HG02885 (cell line): ENCODE measurements at regions not wholly inside any gene's neighbourhood (a gene's known extent, or its start where the extent isn't known, plus 50 kb on each side); places are given as distances from the start of the nearest gene placed in this dataset.

Experiments
- ATAC-seq: cut with Tn5 transposase; IDR thresholded peaks from one replicate; pipeline ENCODE4 v1.9.1; 2021; ENCODE audit warnings: mild to moderate bottlenecking; ENCODE audit not compliant: unreplicated experiment, poor library complexity

GRCh38 chr2:172153156-172153555, 50.5 kb upstream of the DLX2 start:
- no peak for ATAC-seq

- ATAC-seq, result no peak
These were observed 51.1 kb upstream of the DLX2 start for GRCh38 chr2:172153757-172154156.

DNA sequence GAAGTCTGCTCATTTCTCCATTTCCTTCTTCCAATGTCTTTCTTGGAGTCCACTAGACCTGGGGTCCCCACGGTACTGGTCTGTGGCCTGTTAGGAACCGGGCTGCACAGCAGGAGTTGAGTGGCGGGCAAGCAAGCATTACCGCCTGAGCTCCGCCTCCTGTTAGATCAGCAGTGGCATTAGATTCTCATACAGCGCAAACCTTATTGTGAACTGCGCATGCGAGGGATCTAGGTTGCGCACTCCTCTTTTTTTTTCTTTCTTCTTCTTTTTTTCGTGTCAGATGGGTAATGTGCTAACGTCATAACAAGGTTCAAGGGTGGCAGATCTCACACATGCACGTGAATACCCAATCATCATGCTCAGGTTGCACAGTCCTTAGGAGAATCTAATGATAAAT, 53.1 kb upstream of the DLX2 start:
- no peak for ATAC-seq

GRCh38 chr2:172160839-172161238, 58.1 kb upstream of the DLX2 start:
- no peak for ATAC-seq

- ATAC-seq, result no peak
These were observed 59.6 kb upstream of the DLX2 start for GRCh38 chr2:172162225-172162733.

- ATAC-seq, result no peak
These were observed 60.1 kb upstream of the DLX2 start for GRCh38 chr2:172162739-172163336.

DNA sequence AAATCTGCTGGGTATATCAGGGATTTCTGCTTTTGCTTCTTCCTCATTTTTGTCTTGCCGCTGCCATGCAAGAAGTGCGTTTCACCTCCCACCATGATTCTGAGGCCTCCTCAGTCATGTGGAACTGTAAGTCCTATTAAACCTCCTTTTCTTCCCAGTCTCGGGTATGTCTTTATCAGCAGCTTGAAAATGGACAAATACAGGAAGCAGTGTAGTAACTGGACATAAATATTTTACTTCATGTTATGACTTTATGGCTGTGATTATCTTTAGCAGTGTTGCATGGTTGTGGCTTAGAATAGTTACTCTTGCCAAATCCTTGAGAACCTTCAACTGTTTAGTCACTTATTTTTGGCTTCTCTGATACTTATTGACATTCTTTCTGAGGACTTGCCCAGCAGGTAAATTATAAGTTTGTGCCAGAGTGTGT, 66.2 kb upstream of the DLX2 start:
- no peak for ATAC-seq

GRCh38 chr2:172169611-172170010, 66.9 kb upstream of the DLX2 start:
- no peak for ATAC-seq

GRCh38 chr2:172172513-172173173, 69.9 kb upstream of the DLX2 start:
- no peak for ATAC-seq

GRCh38 chr2:172173174-172173706, 70.5 kb upstream of the DLX2 start:
- ATAC-seq, result no peak

DNA sequence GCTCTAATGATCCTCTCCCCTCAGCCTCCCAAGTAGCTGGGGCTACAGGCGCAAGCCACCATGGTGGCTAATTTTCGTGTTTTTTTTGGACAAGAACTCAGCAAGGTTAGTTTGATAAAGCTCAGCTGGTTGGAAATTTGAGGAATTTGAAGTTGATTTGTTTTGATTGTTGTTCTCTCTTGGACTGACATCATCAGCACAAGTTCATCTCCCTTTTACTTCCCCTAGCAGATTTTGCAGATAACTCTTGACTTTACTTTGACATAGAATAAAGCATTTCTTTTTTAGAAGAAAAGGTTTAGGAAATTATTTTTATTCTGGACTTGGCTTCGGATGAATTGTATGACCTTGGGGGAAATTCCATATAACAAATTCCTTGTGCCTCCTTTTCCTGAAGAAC, 74.9 kb upstream of the DLX2 start:
- no peak for ATAC-seq

GRCh38 chr2:172177996-172178395, 75.3 kb upstream of the DLX2 start:
- ATAC-seq, result no peak

DNA sequence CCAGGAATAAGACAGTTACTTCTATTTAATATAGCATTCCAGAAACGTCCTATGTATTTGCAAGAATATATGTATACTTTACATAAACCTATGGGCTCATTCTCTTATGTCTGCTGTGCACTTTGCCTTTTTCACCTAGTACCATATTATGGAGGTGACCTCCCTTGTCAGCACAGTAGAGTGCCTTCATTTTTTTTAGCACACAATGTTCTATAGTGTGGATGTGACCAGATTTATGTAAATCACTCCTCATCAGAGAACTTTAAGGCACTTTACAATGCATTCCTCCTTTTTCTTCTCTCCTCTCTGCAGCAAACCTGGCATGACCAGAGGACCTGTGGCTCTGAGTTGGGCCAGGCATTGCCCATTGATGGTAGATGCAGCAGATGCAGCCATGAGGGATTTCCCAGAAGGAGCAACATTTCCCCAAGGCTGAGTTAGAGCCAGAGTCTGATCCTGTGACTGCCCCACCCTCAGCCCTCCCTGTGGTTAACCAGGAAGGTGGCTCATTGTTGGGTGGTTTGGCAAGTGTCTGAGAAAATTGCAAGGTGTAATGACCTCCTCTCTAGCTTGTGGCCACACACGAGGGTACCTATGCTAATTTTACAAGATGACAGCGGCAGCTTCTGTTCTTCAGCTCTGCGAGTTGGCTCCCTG, 76.5 kb upstream of the DLX2 start:
- no peak for ATAC-seq

DNA sequence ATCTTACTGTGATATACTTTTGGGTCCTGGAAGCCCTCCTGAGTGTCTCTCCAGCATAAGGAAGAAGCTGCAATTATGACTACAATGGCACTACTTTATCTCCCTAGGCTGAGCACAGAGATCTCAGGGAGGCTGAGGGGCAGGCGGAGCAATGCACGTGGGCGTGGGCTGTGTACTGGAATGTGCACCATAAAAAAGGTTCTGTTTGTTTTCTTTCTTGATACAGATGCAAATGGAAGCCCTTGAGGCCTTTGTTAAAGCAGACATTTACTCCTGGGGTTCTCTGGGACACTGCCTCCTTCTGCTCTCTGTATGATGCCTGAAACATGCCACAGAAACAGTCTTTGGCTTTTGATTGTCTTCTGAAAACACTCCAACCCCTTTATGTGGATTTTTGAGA, 79.1 kb upstream of the DLX2 start:
- ATAC-seq, result no peak

DNA sequence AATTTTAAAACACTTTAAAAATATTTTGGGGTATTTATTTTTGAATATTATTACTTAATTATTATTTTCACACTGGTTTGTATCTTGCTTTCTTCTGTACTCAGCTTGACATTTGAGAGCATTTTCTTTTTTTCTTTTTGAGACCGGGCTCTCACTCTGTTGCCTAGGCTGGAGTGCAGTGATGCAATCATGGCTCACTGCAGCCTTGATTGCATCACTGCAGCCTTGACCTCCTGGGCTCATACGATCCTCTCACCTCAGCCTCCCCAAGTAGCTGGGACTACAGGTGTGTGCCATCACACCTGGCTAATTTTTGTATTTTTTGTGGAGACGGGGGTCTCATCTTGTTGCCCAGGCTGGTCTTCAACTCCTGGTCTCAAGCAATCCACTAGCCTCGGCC, 79.9 kb upstream of the DLX2 start:
- ATAC-seq, result no peak

- no peak for ATAC-seq
These were observed 90.8 kb upstream of the DLX2 start for GRCh38 chr2:172193331-172194089.

DNA sequence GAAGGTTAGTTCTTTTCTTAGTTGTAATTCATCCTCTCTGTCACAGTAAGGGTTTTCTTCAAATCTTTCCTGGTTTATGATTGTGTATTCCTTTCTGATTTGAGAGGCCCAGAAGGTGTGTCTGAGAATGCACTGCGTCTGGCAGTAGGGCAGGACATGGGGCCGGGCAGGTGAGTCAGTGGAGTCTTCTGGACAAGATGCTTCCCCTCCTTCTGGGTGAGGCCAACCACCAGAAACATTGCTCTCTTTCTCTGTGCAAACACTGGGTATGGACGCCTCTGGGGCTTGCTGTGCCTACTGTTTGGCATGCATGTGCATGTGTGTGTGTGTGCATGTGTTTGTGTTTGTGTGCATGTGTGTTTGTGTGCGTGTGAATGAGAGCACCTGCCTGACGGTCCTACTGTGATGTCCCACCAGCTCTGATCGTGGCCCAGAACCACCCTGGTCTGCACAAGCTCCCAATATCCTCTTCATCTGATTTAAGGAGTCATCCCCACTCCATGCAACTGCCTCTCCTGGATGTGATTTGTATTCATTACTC, 93.2 kb upstream of the DLX2 start:
- no peak for ATAC-seq

GRCh38 chr2:172196768-172197431, 94.2 kb upstream of the DLX2 start:
- no peak for ATAC-seq

DNA sequence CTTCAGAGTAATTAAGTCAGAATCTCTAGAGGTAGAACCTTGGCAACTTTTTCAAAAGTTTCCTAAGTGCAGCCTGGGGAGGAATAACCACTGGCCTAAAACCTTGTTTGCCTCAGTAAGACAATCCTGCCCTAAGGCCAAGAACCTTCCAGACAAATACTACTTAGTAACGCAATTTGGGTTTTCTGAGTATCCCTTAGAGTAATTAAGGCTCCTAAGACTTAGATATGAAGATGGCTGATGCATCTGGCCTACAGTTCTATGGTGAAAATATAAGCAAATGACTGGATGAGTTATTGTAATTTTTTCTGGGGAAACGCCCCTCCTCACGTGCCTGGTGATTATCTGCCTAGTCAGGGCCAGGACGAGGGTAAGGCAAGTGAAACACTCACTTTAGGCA, 95.7 kb upstream of the DLX2 start:
- no peak for ATAC-seq

- no peak for ATAC-seq
These were observed 96.2 kb upstream of the DLX2 start for GRCh38 chr2:172198908-172199307.
